Amygdala (tissue), 56 donors: ENCODE measurements at regions not wholly inside any gene's neighbourhood (a gene's known extent, or its start where the extent isn't known, plus 50 kb on each side); places are given as distances from the start of the nearest gene placed in this dataset.
A peak's percentile ranks its signal among the peaks of the same experiment; 100 is the strongest.
"Not testable (repeated sequence)": the region's sequence is repeated elsewhere in the genome, so short reads cannot be mapped to it uniquely, and the experiment has no call there.

Experiments used
- DNase-seq, 56 donors: peaks; one replicate each; lab custom pipeline; 2025; lab: John Stamatoyannopoulos, UW

DNA sequence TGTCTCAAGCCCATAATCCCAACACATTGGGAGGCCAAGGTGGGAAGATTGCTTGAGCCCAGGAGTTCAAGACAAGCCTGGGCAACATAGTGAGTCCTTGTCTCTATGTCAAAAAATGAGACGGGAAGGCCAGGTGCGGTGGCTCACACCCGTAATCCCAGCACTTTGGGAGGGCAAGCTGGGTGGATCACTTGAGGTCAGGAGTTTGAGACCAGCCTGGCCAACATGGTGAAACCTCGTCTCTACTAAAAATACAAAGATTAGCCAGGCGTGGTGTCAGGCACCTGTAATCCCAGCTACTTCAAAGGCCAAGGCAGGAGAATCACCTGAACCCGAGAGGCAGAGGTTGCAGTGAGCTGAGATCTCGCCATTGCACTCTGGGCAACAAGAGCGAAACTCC is 75.2 kb upstream of the CAB39 start:
- DNase-seq = not testable (repeated sequence)

DNA sequence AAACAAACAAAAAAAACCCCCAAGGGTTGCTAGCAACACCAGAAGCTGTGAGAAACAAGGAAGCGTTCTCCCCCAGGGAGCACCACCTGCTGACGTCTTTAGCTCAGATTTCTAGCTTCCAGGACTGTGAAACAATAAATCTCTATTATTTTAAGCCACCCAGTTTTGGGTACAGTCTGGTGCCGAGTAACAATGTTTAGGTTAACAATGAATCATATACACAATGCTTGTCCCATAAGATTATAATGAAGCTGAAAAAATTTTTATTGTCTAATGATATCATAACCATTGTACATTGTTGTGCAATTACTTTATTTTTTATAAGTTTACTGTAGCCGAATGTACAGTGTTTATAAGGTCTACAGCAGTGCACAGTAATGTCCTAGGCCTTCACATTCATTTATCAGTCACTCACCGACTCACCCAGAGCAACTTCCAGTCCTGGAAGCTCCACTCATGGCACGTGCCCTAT is 72.1 kb upstream of the CAB39 start:
- DNase-seq = no peak

DNA sequence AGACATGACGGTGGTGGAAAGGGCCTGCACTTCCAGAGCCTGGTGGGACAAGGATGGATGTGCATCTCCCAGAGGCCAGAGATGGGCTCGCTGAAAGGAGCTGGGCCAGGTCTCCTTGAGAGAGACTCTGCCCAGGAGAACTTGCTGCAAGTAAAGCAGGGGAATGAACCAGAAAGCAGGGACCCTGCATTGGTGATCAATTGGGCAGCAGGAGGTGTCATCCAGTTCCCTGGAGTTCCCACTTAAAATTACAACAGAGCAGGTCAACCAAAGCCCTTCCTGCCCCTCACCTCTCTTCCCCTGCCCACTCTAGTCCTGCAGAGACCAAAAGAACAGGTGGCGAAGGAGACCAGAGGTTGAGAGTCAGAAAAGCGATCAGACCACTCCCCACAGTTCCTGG is 69.7 kb upstream of the CAB39 start:
- DNase-seq = no peak

DNA sequence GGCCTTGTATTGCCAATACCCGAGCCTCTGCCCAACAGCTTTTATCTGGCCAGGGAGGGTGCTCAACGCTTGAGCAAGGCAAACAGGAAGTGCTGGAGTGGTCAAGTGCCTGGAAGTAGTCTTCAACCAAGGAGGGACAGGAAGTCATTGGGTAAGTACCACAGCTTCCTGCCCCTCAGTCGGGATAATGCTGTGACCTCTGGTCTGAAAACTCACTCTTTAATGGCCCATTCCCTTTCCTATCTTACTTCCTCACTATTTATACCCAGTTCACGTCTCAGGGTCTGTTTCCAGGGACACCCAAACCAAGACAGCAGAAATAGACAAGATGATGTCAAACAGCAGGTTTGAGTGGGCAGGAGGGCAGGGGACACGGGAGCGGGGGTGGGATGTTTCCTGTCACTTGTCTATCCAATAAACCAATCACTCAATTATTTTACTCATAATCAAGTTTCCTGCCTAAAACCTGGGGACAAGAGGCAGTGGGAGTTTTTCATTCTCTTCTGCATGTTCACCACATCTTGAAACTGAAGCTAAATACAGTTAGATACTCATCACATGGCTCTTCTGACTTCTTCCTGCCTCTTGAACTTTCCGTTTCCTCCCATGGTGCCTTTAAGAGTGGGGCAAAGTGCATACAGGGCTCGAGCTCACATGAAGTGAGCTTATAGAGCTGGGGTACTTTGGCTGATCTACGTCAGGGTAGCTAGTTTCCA is 68.9 kb upstream of the CAB39 start:
- DNase-seq = peak in 9 of 56 donors; percentile 3 to 54 (median 18)

DNA sequence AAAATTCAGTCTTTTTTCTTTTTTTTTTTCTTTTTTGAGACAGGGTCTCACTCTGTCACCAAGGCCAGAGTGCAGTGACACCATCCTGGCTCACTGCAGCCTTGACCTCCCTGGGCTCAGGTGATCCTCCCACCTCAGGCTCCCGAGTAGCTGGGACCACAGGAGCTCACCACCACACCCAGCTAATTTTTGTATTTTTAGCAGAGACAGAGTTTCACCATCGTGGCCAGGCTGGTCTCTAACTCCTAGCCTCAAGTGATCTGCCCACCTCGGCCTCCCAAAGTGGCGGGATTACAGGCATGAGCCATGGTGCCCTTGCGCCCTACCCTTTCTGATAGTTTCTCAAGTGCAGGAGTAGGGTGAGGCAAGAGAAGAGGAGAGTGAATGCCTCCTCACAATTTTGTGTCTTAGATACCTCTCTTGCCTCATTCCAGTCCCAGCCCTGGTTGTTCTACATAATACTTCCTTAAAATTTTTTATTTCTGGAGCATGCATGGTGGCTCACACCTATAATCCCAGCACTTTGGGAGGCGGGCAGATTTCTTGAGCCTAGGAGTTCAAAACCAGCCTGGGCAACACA is 68.2 kb upstream of the CAB39 start:
- DNase-seq = no peak

DNA sequence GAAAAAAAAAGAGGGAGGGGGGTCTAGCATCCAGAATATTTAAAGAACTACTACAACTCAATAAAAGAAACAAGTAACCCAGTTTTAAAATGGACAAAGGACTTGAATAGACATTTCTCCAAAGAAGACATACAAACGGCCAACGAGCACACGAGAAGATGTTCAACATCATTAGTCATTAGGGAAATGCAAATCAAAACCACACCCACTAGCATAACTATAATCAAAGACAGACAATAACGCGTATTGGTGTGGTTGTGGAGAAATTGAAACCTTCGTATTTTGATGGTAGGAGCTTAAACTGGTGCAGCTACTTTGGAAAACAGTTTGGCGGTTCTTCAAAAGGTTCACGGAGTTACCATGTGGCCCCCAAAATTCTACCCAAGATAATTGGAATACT is 64.3 kb upstream of the CAB39 start:
- DNase-seq = no peak

DNA sequence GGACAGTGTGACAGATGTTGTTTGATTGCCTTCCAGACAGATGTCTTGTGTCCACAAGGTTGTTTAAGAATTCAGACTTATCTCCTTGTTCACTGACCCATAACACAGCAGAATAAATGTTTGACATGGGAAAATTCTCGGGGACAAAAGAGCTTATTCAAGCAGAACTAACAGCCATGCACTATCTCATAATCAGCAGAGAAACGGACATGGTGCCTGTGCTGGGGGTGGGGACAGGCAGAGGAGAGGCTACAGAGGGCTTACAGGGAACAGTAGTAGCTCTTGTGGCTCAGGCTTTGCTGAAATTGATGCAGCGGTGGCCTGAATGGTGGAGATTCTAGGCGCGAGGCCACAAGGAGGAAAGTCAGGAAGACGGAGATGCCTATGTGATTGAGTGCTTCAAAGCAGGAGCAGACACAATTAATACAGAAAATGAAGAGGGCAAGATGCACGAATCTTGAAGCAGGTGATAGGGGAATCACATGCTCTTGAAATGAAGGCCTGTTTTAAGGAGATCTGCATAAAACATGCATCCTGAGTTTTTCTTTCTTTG is 62.0 kb upstream of the CAB39 start:
- no peak for DNase-seq

DNA sequence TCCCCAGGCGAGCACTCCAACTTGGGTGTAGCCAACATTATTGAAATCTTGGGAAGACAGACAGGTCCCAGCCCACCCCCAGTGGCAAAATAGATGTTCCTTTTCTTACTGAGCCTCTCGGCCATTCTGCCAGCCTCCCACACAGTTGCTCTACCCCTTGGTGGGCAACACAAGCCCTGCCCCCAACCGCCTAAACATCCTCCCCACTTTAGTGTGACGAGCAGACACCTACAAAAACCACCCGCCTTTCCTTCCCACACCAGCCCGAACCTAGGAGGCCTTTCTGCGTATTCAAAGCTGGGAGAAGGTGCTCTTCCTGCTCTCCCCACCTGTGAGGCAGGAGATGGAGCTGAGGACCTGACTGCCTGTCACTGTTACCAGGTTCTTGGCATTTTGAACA is 58.6 kb upstream of the CAB39 start:
- DNase-seq = no peak

DNA sequence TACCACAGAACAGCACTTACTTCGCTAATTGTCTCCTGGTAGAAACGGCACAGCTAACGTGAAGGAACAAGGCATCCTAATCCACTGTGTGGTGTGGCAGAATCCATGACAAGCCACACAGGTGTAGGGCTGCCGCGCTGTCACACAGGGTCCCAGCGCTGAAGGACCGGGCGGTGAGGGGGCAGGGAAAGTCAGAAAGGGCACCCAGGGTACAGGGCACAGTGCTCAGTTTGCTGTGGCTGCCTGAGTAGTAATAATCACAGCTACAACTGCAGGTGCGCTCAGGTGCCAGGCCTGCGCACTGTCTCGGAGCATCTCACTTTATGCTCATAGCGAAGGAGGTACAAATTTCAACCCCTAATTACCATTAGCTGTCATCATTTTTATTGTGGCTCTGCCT is 55.2 kb upstream of the CAB39 start:
- no peak for DNase-seq

DNA sequence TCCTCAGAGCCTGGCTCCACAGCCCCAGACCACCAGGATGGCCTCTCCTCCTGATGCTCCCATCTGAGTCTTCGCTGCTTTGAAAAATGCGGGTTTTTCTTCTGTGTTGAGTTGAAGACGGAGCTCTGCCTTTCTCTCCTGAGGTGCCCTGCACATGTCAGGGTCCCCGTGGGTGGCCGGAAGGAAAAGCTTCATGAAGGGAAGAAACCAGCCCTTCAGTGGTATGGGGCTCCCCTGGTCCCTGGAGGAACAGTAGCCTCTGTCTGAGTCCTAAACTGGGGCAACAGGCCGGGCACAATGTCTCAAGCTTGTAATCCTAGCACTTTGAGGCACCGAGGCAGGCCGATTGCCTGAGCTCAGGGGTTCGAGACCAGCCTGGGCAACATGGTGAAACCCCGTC is 54.7 kb upstream of the CAB39 start:
- no peak for DNase-seq

DNA sequence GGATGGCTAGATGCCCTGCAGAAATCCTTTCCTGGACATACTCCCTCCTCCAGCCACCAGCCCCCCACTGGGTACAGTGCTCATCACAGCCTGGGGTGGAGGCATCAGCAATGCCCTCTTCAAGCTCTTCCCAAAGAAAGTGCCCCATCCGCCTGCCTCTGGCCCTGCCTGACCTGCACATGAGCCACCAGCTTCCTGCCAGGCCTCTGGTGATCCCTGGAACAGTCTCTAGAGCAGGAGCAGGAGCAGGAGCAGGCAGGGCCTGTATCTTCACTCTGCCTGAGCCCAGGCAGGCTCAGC is 54.1 kb upstream of the CAB39 start:
- no peak for DNase-seq

DNA sequence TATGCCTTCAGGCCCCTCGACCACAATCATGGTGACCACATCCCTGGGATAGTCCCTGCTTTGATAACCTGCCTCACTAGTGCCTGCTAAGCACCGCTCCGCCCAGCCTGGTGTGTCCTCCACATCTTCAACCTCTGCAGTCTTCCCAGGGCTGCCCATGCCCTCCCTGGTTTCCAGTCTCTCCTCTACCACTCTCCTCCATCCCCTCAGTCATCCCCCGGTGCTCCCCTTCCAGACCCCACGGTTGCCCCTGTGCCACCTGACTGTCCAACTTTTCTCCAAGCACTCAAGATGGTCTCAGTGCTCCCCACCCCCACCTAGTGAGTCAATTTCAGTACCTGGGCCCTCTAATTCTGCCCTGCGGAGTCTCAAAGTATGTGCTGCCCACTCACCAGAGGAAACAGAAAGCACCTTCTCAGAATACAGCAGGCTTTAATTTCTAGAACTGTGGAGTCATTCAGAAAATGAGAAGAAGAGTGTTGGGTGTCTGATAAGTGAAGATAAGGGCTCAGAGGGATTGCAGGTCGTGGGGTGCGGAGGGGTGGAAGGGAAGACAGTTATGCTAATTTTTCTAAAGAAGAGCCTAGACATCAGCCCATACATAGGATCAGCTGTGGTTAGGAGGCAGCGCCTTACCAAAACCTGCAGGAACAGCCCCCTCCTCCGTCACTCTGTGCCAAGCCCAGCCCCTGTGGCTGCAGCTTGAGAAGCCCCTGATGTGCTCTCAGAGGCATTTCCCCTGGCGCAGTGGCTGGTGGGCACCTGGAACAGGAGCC is 53.6 kb upstream of the CAB39 start:
- DNase-seq = no peak

DNA sequence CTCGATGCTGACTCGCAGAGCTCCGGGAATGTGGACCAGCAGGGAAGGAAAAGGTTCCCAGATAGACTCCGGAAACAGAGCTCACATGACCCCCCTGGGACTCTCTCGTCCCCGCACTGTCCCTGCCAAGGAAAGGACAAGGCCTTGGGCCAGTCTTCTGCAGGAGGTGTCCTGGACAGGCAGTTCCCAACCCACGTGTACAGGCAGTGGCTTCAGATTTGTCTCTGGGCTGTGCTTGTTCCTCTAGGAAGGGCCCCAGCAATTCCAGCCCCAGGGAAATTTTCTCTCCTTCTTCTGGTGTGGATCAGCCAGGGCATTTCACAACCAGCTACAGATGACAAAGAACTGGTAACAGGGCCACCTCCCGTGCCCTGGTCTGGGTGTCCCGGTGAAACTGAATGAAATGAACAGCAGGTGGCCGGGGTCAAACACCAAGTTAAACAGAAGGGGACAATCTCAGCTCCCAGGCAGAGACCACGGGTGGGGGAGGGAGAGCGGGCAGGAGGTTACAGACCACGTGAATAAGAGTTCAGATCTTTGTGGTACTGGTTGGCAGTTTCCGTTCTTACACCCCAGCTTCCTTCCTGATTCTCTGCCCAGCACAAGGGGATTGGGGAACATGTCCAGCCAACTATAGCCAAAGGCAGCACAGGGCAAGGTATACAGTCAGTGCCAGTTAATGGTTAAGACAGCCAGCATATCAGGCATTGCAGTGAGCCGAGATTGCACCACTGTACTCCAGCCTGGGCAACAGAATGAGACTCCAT is 52.2 kb upstream of the CAB39 start:
- peak in 20 of 56 donors; percentile 8 to 68 (median 14) for DNase-seq

DNA sequence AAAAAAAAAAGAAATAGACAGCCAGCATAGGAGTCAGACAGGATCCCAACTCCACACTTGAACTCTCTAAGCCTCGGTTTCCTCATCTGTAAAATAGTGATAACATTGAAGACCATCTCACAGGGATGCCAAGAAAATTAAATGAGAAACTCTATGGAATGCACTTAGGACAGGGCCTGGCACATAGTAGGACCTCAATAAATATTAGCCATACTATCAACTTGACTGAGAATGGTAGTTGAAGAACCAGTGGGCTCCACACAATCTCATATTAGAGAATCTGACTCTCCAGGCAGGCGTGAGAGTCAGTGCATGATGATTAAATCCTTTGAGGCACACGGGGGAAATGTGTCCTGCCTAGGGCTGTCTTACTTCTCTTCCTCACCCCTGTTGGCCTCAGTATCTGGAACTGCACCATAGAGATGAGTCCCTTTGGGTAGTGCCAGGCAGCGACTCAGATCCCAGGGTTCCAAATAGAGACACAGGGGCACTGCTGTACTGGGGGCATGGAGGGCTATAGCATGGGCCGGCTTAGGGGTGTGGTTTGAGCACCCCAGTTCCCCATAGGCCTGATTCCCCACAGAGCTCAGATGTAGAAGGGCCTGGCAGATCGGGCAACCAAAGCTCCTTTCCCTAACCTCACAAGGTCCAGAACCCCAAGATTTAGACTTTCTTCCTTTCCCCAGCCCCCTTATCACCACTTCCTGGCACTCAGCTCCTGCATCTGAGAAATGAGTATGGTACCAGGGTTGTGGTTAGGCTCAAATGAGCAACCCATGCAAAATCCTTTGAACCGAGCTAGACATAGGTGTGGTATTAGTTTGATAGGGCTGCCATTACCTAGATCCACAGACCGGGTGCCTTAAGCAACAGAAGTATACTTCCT is 51.3 kb upstream of the CAB39 start:
- no peak for DNase-seq
